Mesothelial cell of epicardium (in vitro differentiated cells): ENCODE measurements at regions not wholly inside any gene's neighbourhood (a gene's known extent, or its start where the extent isn't known, plus 50 kb on each side); places are given as distances from the start of the nearest gene placed in this dataset.

Experiments
- DNase-seq, 2 experiments: peaks; one replicate each; pipeline ENCODE4 v3.0.0; 2021; ENCODE audit warnings: low spot score in 2 of 2; ENCODE audit not compliant: unreplicated experiment in 2 of 2
- H3K27ac Mint-ChIP-seq: 2 replicates; pipeline ENCODE4 v1.8.0; 2021; ENCODE audit warnings: mixed read lengths
- H3K27me3 Mint-ChIP-seq: 2 replicates; pipeline ENCODE4 v1.8.0; 2021; ENCODE audit warnings: low read depth, mixed read lengths
- H3K36me3 Mint-ChIP-seq: 2 replicates; pipeline ENCODE4 v1.8.0; 2021; ENCODE audit warnings: mixed read lengths
- H3K4me1 Mint-ChIP-seq: 2 replicates; pipeline ENCODE4 v1.8.0; 2021; ENCODE audit warnings: mixed read lengths
- H3K4me3 Mint-ChIP-seq: 2 replicates; pipeline ENCODE4 v1.8.0; 2021; ENCODE audit warnings: mild to moderate bottlenecking, moderate library complexity, mixed read lengths
- H3K9me3 Mint-ChIP-seq: 2 replicates; pipeline ENCODE4 v1.8.0; 2021; ENCODE audit warnings: mixed read lengths
- TF ChIP-seq, protein P1 (sequence below): fragments of 200-600 bp; sonication (generic); IDR thresholded peaks from one replicate; pipeline ENCODE4 v1.5.0; 2021; ENCODE audit warnings: antibody characterized with exemption; ENCODE audit not compliant: unreplicated experiment

- Mint-ChIP-seq H3K9me3 (no peaks in the 10 kb centered on the region), H3K4me3 (no peak overlapping the region)
- no peak for DNase-seq
Measured at GRCh38 chr12:47585507-47585906, 120.3 kb downstream of the RPAP3 start.

GRCh38 chr12:47578836-47579235, 127.0 kb downstream of the RPAP3 start:
- H3K36me3 Mint-ChIP-seq: no peaks in the 10 kb centered on the region
- no peak overlapping the region for H3K4me3 Mint-ChIP-seq
- H3K4me1 Mint-ChIP-seq: no peaks in the 10 kb centered on the region
- H3K27ac Mint-ChIP-seq: no peak overlapping the region
- no peak for DNase-seq
- peaks cover 12% of the 10 kb centered on the region for H3K27me3 Mint-ChIP-seq
- TF ChIP-seq, protein P1, sequence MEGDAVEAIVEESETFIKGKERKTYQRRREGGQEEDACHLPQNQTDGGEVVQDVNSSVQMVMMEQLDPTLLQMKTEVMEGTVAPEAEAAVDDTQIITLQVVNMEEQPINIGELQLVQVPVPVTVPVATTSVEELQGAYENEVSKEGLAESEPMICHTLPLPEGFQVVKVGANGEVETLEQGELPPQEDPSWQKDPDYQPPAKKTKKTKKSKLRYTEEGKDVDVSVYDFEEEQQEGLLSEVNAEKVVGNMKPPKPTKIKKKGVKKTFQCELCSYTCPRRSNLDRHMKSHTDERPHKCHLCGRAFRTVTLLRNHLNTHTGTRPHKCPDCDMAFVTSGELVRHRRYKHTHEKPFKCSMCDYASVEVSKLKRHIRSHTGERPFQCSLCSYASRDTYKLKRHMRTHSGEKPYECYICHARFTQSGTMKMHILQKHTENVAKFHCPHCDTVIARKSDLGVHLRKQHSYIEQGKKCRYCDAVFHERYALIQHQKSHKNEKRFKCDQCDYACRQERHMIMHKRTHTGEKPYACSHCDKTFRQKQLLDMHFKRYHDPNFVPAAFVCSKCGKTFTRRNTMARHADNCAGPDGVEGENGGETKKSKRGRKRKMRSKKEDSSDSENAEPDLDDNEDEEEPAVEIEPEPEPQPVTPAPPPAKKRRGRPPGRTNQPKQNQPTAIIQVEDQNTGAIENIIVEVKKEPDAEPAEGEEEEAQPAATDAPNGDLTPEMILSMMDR: no peak
- H3K9me3 Mint-ChIP-seq: no peaks in the 10 kb centered on the region

More at GRCh38 chr12:47585507-47585906, 120.3 kb downstream of the RPAP3 start:
- TF ChIP-seq, protein P1: no peak
- Mint-ChIP-seq H3K27ac (no peak overlapping the region), H3K36me3 (no peaks in the 10 kb centered on the region), H3K4me1 (peaks cover 2% of the 10 kb centered on the region), H3K27me3 (peaks cover 2% of the 10 kb centered on the region)

- H3K27ac Mint-ChIP-seq: no peak overlapping the region
- TF ChIP-seq, protein P1: no peak
- no peak overlapping the region for H3K4me3 Mint-ChIP-seq
- peaks cover 18% of the 10 kb centered on the region for H3K27me3 Mint-ChIP-seq
- H3K9me3 Mint-ChIP-seq: no peaks in the 10 kb centered on the region
- H3K36me3 Mint-ChIP-seq: no peaks in the 10 kb centered on the region
- DNase-seq: no peak
- H3K4me1 Mint-ChIP-seq: no peaks in the 10 kb centered on the region
Measured at GRCh38 chr12:47577206-47577989, 128.4 kb downstream of the RPAP3 start.

DNA sequence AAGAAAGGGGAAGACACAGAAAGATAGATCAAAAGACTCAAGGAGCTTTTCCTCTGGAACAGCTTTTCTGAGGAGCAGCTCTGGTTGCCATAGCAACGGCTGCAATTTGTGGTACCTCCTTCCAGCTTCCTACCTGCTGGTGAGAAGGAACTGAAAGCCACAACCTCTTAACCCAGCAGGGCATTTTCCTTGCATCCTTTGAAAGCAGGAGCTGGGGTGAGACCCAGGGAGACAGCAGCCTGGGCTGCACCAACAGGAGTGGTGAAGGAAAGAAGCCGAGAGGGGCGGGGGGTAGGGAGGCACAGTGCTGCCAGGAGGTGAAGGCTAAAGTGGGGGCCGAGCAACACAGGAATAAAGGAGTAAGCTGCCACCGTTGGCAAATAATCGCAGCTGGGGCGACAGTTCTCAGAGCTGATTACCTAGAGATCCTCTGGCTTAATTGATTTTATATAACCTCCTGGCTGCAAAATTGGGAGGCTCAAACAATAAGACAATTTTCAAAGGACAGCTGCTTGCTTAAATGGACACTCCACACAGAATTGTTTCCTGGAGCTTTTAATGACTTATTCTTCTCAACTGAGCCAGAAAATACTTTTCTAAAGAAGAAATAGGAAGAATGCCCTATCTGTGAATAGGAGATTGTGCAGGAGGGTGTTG, 129.4 kb downstream of the RPAP3 start:
- Mint-ChIP-seq H3K4me1 (no peaks in the 10 kb centered on the region), H3K27me3 (peaks cover 21% of the 10 kb centered on the region), H3K4me3 (no peak overlapping the region), H3K36me3 (no peaks in the 10 kb centered on the region), H3K27ac (no peak overlapping the region), H3K9me3 (no peaks in the 10 kb centered on the region)
- DNase-seq: no peak
- TF ChIP-seq, protein P1: no peak

- no peak for DNase-seq
- Mint-ChIP-seq H3K36me3 (no peaks in the 10 kb centered on the region), H3K4me1 (no peaks in the 10 kb centered on the region), H3K4me3 (no peak overlapping the region), H3K9me3 (no peaks in the 10 kb centered on the region), H3K27me3 (peaks cover 26% of the 10 kb centered on the region), H3K27ac (no peak overlapping the region)
- TF ChIP-seq, protein P1: no peak
Measured at GRCh38 chr12:47574252-47575021, 131.4 kb downstream of the RPAP3 start.
